B cell (primary cell): ENCODE measurements at regions not wholly inside any gene's neighbourhood (a gene's known extent, or its start where the extent isn't known, plus 50 kb on each side); places are given as distances from the start of the nearest gene placed in this dataset.

Source experiments
- EZH2 ChIP-seq: IDR thresholded peaks from 2 replicates; pipeline ENCODE4 v1.6.1; 2012; ENCODE audit warnings: borderline replicate concordance, low read depth, mild to moderate bottlenecking, moderate library complexity, low read length; ENCODE audit not compliant: insufficient read depth, poor library complexity, severe bottlenecking
- TF ChIP-seq, protein P1 (sequence below): fragments of 200-600 bp; IDR thresholded peaks from one replicate; pipeline ENCODE4 v1.8.0; 2022; ENCODE audit warnings: antibody characterized with exemption, mild to moderate bottlenecking

DNA sequence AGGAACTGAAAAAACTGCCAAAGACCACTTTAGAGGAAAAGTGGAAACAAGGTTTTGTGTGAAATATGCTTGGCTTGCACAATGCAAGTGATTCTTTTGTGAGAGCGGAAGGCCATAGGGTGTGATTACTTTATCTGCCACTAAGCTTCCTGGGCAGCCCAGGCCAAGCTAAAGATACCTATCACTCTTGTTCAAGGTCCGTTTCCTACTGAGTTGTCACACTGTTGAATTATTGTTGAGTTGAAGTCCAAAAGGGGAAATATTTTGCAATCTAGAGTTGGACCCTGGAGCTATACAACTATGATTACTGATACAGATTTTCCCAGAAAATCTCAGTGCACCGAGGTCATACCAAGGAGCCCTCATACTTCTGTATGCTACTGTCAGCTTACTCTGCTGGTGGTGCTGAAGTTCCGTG, 72.7 kb upstream of the CTAGE1 start:
- TF ChIP-seq, protein P1, sequence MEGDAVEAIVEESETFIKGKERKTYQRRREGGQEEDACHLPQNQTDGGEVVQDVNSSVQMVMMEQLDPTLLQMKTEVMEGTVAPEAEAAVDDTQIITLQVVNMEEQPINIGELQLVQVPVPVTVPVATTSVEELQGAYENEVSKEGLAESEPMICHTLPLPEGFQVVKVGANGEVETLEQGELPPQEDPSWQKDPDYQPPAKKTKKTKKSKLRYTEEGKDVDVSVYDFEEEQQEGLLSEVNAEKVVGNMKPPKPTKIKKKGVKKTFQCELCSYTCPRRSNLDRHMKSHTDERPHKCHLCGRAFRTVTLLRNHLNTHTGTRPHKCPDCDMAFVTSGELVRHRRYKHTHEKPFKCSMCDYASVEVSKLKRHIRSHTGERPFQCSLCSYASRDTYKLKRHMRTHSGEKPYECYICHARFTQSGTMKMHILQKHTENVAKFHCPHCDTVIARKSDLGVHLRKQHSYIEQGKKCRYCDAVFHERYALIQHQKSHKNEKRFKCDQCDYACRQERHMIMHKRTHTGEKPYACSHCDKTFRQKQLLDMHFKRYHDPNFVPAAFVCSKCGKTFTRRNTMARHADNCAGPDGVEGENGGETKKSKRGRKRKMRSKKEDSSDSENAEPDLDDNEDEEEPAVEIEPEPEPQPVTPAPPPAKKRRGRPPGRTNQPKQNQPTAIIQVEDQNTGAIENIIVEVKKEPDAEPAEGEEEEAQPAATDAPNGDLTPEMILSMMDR: no peak
- no peak for TF ChIP-seq EZH2
